ENCODE measurements at regions not wholly inside any gene's neighbourhood (a gene's known extent, or its start where the extent isn't known, plus 50 kb on each side); places are given as distances from the start of the nearest gene placed in this dataset.

DNA sequence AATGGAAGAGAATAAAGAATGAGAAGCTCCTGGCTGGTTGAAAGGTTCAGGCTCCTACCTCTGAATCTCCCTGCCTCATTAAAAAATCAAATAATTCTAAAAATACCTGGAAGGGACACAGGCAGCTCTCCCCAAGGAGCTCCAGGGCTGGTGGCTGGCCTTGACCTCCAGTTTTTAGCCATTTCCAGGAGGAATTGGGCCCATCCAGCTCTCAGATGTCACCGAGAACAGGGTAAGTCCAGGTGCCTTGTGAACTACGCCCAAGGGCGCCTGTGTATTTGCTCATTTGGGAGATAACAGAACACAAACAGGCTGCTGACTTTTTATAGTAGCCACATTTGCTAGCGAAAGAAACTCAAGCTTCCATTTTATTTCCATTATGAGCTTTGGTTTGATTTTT is 321.0 kb upstream of the C1orf174 start:
- TF ChIP-seq, protein P1, sequence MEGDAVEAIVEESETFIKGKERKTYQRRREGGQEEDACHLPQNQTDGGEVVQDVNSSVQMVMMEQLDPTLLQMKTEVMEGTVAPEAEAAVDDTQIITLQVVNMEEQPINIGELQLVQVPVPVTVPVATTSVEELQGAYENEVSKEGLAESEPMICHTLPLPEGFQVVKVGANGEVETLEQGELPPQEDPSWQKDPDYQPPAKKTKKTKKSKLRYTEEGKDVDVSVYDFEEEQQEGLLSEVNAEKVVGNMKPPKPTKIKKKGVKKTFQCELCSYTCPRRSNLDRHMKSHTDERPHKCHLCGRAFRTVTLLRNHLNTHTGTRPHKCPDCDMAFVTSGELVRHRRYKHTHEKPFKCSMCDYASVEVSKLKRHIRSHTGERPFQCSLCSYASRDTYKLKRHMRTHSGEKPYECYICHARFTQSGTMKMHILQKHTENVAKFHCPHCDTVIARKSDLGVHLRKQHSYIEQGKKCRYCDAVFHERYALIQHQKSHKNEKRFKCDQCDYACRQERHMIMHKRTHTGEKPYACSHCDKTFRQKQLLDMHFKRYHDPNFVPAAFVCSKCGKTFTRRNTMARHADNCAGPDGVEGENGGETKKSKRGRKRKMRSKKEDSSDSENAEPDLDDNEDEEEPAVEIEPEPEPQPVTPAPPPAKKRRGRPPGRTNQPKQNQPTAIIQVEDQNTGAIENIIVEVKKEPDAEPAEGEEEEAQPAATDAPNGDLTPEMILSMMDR (IDR thresholded peaks at IDR 0.05; ENCODE audit: low read depth, low read length, missing input control) = no peak
- TF ChIP-seq, protein P2, sequence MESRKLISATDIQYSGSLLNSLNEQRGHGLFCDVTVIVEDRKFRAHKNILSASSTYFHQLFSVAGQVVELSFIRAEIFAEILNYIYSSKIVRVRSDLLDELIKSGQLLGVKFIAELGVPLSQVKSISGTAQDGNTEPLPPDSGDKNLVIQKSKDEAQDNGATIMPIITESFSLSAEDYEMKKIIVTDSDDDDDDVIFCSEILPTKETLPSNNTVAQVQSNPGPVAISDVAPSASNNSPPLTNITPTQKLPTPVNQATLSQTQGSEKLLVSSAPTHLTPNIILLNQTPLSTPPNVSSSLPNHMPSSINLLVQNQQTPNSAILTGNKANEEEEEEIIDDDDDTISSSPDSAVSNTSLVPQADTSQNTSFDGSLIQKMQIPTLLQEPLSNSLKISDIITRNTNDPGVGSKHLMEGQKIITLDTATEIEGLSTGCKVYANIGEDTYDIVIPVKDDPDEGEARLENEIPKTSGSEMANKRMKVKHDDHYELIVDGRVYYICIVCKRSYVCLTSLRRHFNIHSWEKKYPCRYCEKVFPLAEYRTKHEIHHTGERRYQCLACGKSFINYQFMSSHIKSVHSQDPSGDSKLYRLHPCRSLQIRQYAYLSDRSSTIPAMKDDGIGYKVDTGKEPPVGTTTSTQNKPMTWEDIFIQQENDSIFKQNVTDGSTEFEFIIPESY (IDR thresholded peaks at IDR 0.05) = no peak
- no peak for TF ChIP-seq TAF1 (conservative IDR thresholded peaks at IDR 0.05)
- no peak for TF ChIP-seq EGR1 (IDR thresholded peaks at IDR 0.05; ENCODE audit: low read depth in 2 of 2)
- no peak for TF ChIP-seq RAD21 (IDR thresholded peaks at IDR 0.05)
